ENCODE measurements at regions not wholly inside any gene's neighbourhood (a gene's known extent, or its start where the extent isn't known, plus 50 kb on each side); places are given as distances from the start of the nearest gene placed in this dataset.

DNA sequence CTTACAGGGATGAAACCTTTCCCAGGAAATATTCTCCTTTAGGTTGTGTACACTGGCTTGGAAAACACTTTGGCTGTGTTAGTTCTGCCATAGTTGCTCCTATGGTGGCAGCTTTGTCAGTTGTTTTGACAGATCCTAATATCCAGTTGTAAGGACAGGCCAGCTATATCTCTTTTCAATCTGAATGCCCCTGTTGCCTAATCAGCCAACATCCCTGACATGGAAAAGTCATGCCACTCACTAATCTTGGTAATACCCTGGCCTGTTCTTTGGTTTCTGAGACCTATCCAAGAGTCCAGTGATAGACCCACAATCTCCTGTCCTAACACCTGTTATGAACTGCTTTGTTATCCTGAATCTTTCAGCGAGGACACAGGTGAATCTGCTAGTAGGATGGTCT lies 148.8 kb downstream of the MRPL39 start:
- peak; percentile 35; the same call in 1 of the 2 replicates for TF ChIP-seq POLR2A (IDR thresholded peaks at IDR 0.05; ENCODE audit: low read depth, low read length)
- no peak for TF ChIP-seq TAF1 (IDR thresholded peaks at IDR 0.05; ENCODE audit: low read depth, low read length)
- TF ChIP-seq POU2F2 (IDR thresholded peaks at IDR 0.05; ENCODE audit: low read depth, low read length): no peak
- peak; percentile 32; the same call in 1 of the 2 replicates for TF ChIP-seq POLR2AphosphoS5 (IDR thresholded peaks at IDR 0.05; ENCODE audit: low read depth, low read length)
- TF ChIP-seq SPI1 (IDR thresholded peaks at IDR 0.05; ENCODE audit: low read depth, low read length): no peak
- TF ChIP-seq PAX5 (IDR thresholded peaks at IDR 0.05; ENCODE audit: insufficient read depth, low read length, severe bottlenecking): no peak
